WTC11 (cell line): ENCODE measurements at regions not wholly inside any gene's neighbourhood (a gene's known extent, or its start where the extent isn't known, plus 50 kb on each side); places are given as distances from the start of the nearest gene placed in this dataset.

Experiments
- ATAC-seq: fragments of 200-7000 bp; cut with Tn5 transposase; 2 replicates; pipeline ENCODE4 v1.10.0; 2021; ENCODE audit warnings: mild to moderate bottlenecking, moderate library complexity
- CTCF ChIA-PET: fragments of 300-600 bp; sonication (Branson Sonifier 250); formaldehyde crosslinking; loops from one replicate; lab custom pipeline; 2021; ENCODE audit warnings: antibody characterized with exemption; lab: Charles Lee
- POLR2A ChIA-PET: fragments of 350-600 bp; sonication (Branson Sonifier 250); formaldehyde crosslinking; loops from one replicate; lab custom pipeline; 2021; ENCODE audit warnings: antibody characterized with exemption; lab: Charles Lee
- DNase-seq: peaks from one replicate; pipeline ENCODE4 v3.0.0; 2021; ENCODE audit warnings: low spot score
- H3K27ac Mint-ChIP-seq: 2 replicates; pipeline ENCODE4 v1.8.0; 2021; ENCODE audit warnings: mixed read lengths
- H3K27me3 Mint-ChIP-seq: 2 replicates; pipeline ENCODE4 v1.8.0; 2021; ENCODE audit warnings: low read depth, mild to moderate bottlenecking, moderate library complexity, mixed read lengths
- H3K36me3 Mint-ChIP-seq: 2 replicates; pipeline ENCODE4 v1.8.0; 2021; ENCODE audit warnings: mixed read lengths
- H3K4me1 Mint-ChIP-seq: 2 replicates; pipeline ENCODE4 v1.8.0; 2022; ENCODE audit warnings: mixed read lengths
- H3K4me3 Mint-ChIP-seq: 2 replicates; pipeline ENCODE4 v1.8.0; 2021; ENCODE audit warnings: mild to moderate bottlenecking, moderate library complexity, mixed read lengths
- H3K9me3 Mint-ChIP-seq: 2 replicates; pipeline ENCODE4 v1.8.0; 2021; ENCODE audit warnings: mixed read lengths
- CBFB ChIP-seq: sonication (generic); formaldehyde crosslinking; IDR thresholded peaks from 2 replicates; pipeline ENCODE4 v1.8.1; 2022; ENCODE audit warnings: mild to moderate bottlenecking, low read depth, missing genetic modification reagents
- CREB1 ChIP-seq: sonication (generic); formaldehyde crosslinking; IDR thresholded peaks from 2 replicates; pipeline ENCODE4 v1.8.0; 2023; ENCODE audit warnings: mild to moderate bottlenecking, missing genetic modification reagents
- CREM ChIP-seq: sonication (generic); formaldehyde crosslinking; IDR thresholded peaks from 2 replicates; pipeline ENCODE4 v1.8.1; 2022; ENCODE audit warnings: mild to moderate bottlenecking, missing genetic modification reagents, moderate library complexity
- ELF4 ChIP-seq: sonication (generic); formaldehyde crosslinking; IDR thresholded peaks from 2 replicates; pipeline ENCODE4 v1.8.1; 2022; ENCODE audit warnings: low read depth, mild to moderate bottlenecking, moderate library complexity, missing genetic modification reagents
- ETV6 ChIP-seq: sonication (generic); formaldehyde crosslinking; IDR thresholded peaks from 2 replicates; pipeline ENCODE4 v1.8.1; 2022; ENCODE audit warnings: mild to moderate bottlenecking, missing genetic modification reagents
- FOXP1 ChIP-seq: sonication (generic); formaldehyde crosslinking; IDR thresholded peaks from 2 replicates; pipeline ENCODE4 v1.8.0; 2022; ENCODE audit warnings: missing genetic modification reagents, mild to moderate bottlenecking, moderate library complexity, borderline replicate concordance
- IRF2 ChIP-seq: sonication (generic); formaldehyde crosslinking; IDR thresholded peaks from 2 replicates; pipeline ENCODE4 v1.8.0; 2022; ENCODE audit warnings: low read depth, missing genetic modification reagents, borderline replicate concordance
- MYBL2 ChIP-seq: sonication (generic); formaldehyde crosslinking; IDR thresholded peaks from 2 replicates; pipeline ENCODE4 v1.8.1; 2023; ENCODE audit warnings: mild to moderate bottlenecking, moderate library complexity, missing genetic modification reagents
- NFATC4 ChIP-seq: fragments of 250-450 bp; sonication (Bioruptor Pico); IDR thresholded peaks from 2 replicates; pipeline ENCODE4 v1.9.0; 2021; ENCODE audit warnings: mild to moderate bottlenecking
- NR1H2 ChIP-seq: sonication (generic); formaldehyde crosslinking; IDR thresholded peaks from 2 replicates; pipeline ENCODE4 v1.9.0; 2021; ENCODE audit warnings: mild to moderate bottlenecking, moderate library complexity, missing genetic modification reagents
- PRRX2 ChIP-seq: fragments of 250-450 bp; sonication (Bioruptor Pico); IDR thresholded peaks from 2 replicates; pipeline ENCODE4 v1.8.0; 2021; ENCODE audit warnings: mild to moderate bottlenecking
- RELA ChIP-seq: sonication (generic); formaldehyde crosslinking; IDR thresholded peaks from 2 replicates; pipeline ENCODE4 v1.8.1; 2022; ENCODE audit warnings: missing genetic modification reagents, mild to moderate bottlenecking, borderline replicate concordance
- RORB ChIP-seq: fragments of 250-450 bp; sonication (Bioruptor Pico); IDR thresholded peaks from 2 replicates; pipeline ENCODE4 v1.9.0; 2021; ENCODE audit warnings: mild to moderate bottlenecking
- SMAD3 ChIP-seq: sonication (generic); formaldehyde crosslinking; IDR thresholded peaks from 2 replicates; pipeline ENCODE4 v1.8.0; 2022; ENCODE audit warnings: missing genetic modification reagents, mild to moderate bottlenecking, borderline replicate concordance
- SP1 ChIP-seq: sonication (generic); formaldehyde crosslinking; conservative IDR thresholded peaks from 2 replicates; pipeline ENCODE4 v1.8.1; 2022; ENCODE audit warnings: missing genetic modification reagents
- TCF7 ChIP-seq: sonication (generic); formaldehyde crosslinking; IDR thresholded peaks from 2 replicates; pipeline ENCODE4 v1.8.0; 2022; ENCODE audit warnings: mild to moderate bottlenecking, low read depth, missing genetic modification reagents, moderate library complexity
- ZBTB21 ChIP-seq: sonication (generic); formaldehyde crosslinking; IDR thresholded peaks from 2 replicates; pipeline ENCODE4 v1.8.1; 2023; ENCODE audit warnings: mild to moderate bottlenecking, missing genetic modification reagents, borderline replicate concordance
- ZMAT4 ChIP-seq: fragments of 250-450 bp; sonication (Bioruptor Pico); IDR thresholded peaks from 2 replicates; pipeline ENCODE4 v1.9.0; 2021; ENCODE audit warnings: mild to moderate bottlenecking
- ZNF121 ChIP-seq: sonication (generic); formaldehyde crosslinking; IDR thresholded peaks from 2 replicates; pipeline ENCODE4 v1.8.0; 2023; ENCODE audit warnings: missing genetic modification reagents
- ZNF263 ChIP-seq: sonication (generic); formaldehyde crosslinking; IDR thresholded peaks from 2 replicates; pipeline ENCODE4 v1.8.1; 2022; ENCODE audit warnings: low read depth, mild to moderate bottlenecking, moderate library complexity, missing genetic modification reagents
- ZNF416 ChIP-seq: fragments of 250-450 bp; sonication (Bioruptor Pico); IDR thresholded peaks from 2 replicates; pipeline ENCODE4 v1.9.0; 2021; ENCODE audit warnings: mild to moderate bottlenecking, inconsistent platforms
- TF ChIP-seq, protein P1 (sequence below): sonication (generic); formaldehyde crosslinking; IDR thresholded peaks from 2 replicates; pipeline ENCODE4 v1.8.0; 2022; ENCODE audit warnings: mild to moderate bottlenecking, missing genetic modification reagents
- TF ChIP-seq, protein P2 (sequence below): sonication (generic); formaldehyde crosslinking; conservative IDR thresholded peaks from 2 replicates; pipeline ENCODE4 v1.8.1; 2023; ENCODE audit warnings: mild to moderate bottlenecking, low read depth, missing genetic modification reagents, moderate library complexity
- TF ChIP-seq, protein P3 (sequence below): sonication (generic); formaldehyde crosslinking; IDR thresholded peaks from 2 replicates; pipeline ENCODE4 v1.8.1; 2023; ENCODE audit warnings: mild to moderate bottlenecking, missing genetic modification reagents

DNA sequence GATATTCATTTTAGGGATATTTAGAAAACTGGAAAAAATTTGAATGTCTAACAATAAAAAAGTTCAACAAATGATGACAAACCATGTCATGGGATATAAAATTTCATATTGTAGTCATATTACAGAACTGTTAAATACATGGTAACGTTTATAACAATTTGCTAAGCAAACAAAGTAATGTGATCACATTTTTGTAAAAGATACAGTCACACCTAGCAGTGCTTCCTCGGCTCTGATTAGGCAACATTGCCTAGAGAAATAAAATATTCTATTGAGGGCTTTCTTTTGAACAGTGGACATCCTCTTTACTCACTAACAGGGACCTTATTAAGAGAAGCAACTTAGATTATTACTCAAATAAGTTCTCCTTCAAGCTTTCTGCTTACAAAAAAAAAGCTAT lies 605.5 kb downstream of the GATA3 start:
- no peak overlapping the region for H3K4me3 Mint-ChIP-seq
- H3K9me3 Mint-ChIP-seq: no peaks in the 10 kb centered on the region
- DNase-seq: no peak
- POLR2A ChIA-PET: no interaction called here
- H3K4me1 Mint-ChIP-seq: no peaks in the 10 kb centered on the region
- no peaks in the 10 kb centered on the region for H3K36me3 Mint-ChIP-seq
- TF ChIP-seq SP1 (CRISPR knock-in tag): no peak
- no peak for TF ChIP-seq SMAD3 (CRISPR knock-in tag)
- TF ChIP-seq ZNF121 (CRISPR knock-in tag): no peak
- no peak for TF ChIP-seq MYBL2 (CRISPR knock-in tag)
- TF ChIP-seq ZNF263 (CRISPR knock-in tag): no peak
- TF ChIP-seq ZMAT4: no peak
- no peak for TF ChIP-seq FOXP1 (CRISPR knock-in tag)
- TF ChIP-seq, protein P1, sequence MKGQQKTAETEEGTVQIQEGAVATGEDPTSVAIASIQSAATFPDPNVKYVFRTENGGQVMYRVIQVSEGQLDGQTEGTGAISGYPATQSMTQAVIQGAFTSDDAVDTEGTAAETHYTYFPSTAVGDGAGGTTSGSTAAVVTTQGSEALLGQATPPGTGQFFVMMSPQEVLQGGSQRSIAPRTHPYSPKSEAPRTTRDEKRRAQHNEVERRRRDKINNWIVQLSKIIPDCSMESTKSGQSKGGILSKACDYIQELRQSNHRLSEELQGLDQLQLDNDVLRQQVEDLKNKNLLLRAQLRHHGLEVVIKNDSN: no peak
- no peak for TF ChIP-seq CREM (CRISPR knock-in tag)
- ATAC-seq: no peak
- H3K27me3 Mint-ChIP-seq: no peaks in the 10 kb centered on the region; the same call in 1 of the 2 replicates
- CTCF ChIA-PET: no interaction called here
- H3K27ac Mint-ChIP-seq: no peak overlapping the region

GRCh38 chr10:8661886-8662285 lies 607.4 kb downstream of the GATA3 start:
- H3K9me3 Mint-ChIP-seq: no peaks in the 10 kb centered on the region
- POLR2A ChIA-PET: no interaction called here
- no peaks in the 10 kb centered on the region for H3K4me1 Mint-ChIP-seq
- no peak overlapping the region for H3K27ac Mint-ChIP-seq
- no peaks in the 10 kb centered on the region for H3K36me3 Mint-ChIP-seq
- H3K4me3 Mint-ChIP-seq: no peak overlapping the region
- no peak for TF ChIP-seq RELA (CRISPR knock-in tag)
- no peak for TF ChIP-seq PRRX2 (CRISPR knock-in tag)
- TF ChIP-seq ETV6 (CRISPR knock-in tag): no peak
- no peaks in the 10 kb centered on the region; the same call in 1 of the 2 replicates for H3K27me3 Mint-ChIP-seq
- DNase-seq: no peak
- no peak for ATAC-seq
- CTCF ChIA-PET: no interaction called here

DNA sequence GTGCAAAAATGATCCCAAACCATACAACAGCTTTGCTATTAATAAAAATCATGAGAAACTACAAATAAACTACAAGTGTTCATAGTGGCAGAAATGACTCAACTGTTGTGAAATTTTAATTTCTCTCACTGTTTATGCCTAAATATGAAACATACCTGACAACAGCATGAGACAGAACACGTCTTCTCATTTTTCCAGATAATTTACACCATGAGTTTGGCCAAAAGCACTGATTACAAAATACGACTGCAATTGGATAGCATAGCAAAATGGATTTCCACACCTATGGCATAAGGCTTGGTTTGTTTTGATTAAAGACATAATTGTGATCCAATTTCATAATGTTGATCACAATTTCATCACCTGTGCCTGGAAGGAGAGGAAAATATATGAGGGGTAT lies 608.6 kb downstream of the GATA3 start:
- Mint-ChIP-seq H3K27me3 (no peaks in the 10 kb centered on the region; the same call in 1 of the 2 replicates), H3K27ac (no peak overlapping the region), H3K4me3 (no peak overlapping the region), H3K4me1 (no peaks in the 10 kb centered on the region), H3K9me3 (peaks cover 9% of the 10 kb centered on the region), H3K36me3 (no peaks in the 10 kb centered on the region)
- ATAC-seq (no peak), DNase-seq (no peak)
- CTCF ChIA-PET: no interaction called here
- no peak for TF ChIP-seq ZBTB21 (CRISPR knock-in tag)
- TF ChIP-seq ZNF416 (CRISPR knock-in tag): no peak
- no peak for TF ChIP-seq ZMAT4
- TF ChIP-seq TCF7 (CRISPR knock-in tag): no peak
- no peak for TF ChIP-seq CREB1 (CRISPR knock-in tag)
- TF ChIP-seq, all 79 proteins: peak for 0
- POLR2A ChIA-PET: no interaction called here

DNA sequence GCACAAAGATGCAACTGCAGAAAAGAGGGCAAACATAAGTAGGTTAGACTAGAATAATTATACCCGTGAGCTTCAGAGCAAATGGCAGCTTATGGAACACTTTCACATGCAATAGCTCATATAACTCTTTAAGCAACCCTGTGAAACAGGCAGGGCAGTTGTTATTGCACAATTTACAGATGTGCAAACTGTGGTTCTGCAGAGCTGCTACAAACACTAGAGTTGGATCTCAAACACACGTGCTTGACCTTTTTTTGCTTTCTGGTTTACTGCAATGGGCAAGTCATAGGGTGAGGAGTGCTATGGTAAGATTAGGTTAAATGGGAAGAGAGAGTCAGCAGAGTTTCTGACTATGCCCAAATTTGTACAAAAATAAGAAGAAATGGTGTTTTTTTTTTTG lies 610.8 kb downstream of the GATA3 start:
- CTCF ChIA-PET: no interaction called here
- Mint-ChIP-seq H3K27me3 (no peaks in the 10 kb centered on the region; the same call in 1 of the 2 replicates), H3K4me1 (no peaks in the 10 kb centered on the region), H3K9me3 (peaks cover 14% of the 10 kb centered on the region), H3K36me3 (no peaks in the 10 kb centered on the region), H3K27ac (no peak overlapping the region), H3K4me3 (no peak overlapping the region)
- POLR2A ChIA-PET: no interaction called here
- ATAC-seq (no peak), DNase-seq (no peak)
- no peak for TF ChIP-seq IRF2
- TF ChIP-seq CBFB (CRISPR knock-in tag): no peak
- no peak for TF ChIP-seq RORB (CRISPR knock-in tag)
- TF ChIP-seq CREM (CRISPR knock-in tag): no peak
- TF ChIP-seq, protein P2, sequence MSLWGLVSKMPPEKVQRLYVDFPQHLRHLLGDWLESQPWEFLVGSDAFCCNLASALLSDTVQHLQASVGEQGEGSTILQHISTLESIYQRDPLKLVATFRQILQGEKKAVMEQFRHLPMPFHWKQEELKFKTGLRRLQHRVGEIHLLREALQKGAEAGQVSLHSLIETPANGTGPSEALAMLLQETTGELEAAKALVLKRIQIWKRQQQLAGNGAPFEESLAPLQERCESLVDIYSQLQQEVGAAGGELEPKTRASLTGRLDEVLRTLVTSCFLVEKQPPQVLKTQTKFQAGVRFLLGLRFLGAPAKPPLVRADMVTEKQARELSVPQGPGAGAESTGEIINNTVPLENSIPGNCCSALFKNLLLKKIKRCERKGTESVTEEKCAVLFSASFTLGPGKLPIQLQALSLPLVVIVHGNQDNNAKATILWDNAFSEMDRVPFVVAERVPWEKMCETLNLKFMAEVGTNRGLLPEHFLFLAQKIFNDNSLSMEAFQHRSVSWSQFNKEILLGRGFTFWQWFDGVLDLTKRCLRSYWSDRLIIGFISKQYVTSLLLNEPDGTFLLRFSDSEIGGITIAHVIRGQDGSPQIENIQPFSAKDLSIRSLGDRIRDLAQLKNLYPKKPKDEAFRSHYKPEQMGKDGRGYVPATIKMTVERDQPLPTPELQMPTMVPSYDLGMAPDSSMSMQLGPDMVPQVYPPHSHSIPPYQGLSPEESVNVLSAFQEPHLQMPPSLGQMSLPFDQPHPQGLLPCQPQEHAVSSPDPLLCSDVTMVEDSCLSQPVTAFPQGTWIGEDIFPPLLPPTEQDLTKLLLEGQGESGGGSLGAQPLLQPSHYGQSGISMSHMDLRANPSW: no peak
- TF ChIP-seq, protein P3, sequence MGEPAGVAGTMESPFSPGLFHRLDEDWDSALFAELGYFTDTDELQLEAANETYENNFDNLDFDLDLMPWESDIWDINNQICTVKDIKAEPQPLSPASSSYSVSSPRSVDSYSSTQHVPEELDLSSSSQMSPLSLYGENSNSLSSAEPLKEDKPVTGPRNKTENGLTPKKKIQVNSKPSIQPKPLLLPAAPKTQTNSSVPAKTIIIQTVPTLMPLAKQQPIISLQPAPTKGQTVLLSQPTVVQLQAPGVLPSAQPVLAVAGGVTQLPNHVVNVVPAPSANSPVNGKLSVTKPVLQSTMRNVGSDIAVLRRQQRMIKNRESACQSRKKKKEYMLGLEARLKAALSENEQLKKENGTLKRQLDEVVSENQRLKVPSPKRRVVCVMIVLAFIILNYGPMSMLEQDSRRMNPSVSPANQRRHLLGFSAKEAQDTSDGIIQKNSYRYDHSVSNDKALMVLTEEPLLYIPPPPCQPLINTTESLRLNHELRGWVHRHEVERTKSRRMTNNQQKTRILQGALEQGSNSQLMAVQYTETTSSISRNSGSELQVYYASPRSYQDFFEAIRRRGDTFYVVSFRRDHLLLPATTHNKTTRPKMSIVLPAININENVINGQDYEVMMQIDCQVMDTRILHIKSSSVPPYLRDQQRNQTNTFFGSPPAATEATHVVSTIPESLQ: no peak
- no peak for TF ChIP-seq NR1H2 (CRISPR knock-in tag)
- TF ChIP-seq MYBL2 (CRISPR knock-in tag): no peak
- TF ChIP-seq ELF4 (CRISPR knock-in tag): no peak
- no peak for TF ChIP-seq NFATC4 (CRISPR knock-in tag)
